WTC11 (cell line): ENCODE measurements at regions not wholly inside any gene's neighbourhood (a gene's known extent, or its start where the extent isn't known, plus 50 kb on each side); places are given as distances from the start of the nearest gene placed in this dataset.
A peak's percentile ranks its signal among the peaks of the same experiment; 100 is the strongest.

ENCODE experiments used
- ATAC-seq: fragments of 200-7000 bp; cut with Tn5 transposase; 2 replicates; pipeline ENCODE4 v1.10.0; 2021; ENCODE audit warnings: mild to moderate bottlenecking, moderate library complexity
- CTCF ChIA-PET: fragments of 300-600 bp; sonication (Branson Sonifier 250); formaldehyde crosslinking; loops from one replicate; lab custom pipeline; 2021; ENCODE audit warnings: antibody characterized with exemption; lab: Charles Lee
- POLR2A ChIA-PET: fragments of 350-600 bp; sonication (Branson Sonifier 250); formaldehyde crosslinking; loops from one replicate; lab custom pipeline; 2021; ENCODE audit warnings: antibody characterized with exemption; lab: Charles Lee
- DNase-seq: peaks from one replicate; pipeline ENCODE4 v3.0.0; 2021; ENCODE audit warnings: low spot score
- H3K27ac Mint-ChIP-seq: 2 replicates; pipeline ENCODE4 v1.8.0; 2021; ENCODE audit warnings: mixed read lengths
- H3K27me3 Mint-ChIP-seq: 2 replicates; pipeline ENCODE4 v1.8.0; 2021; ENCODE audit warnings: low read depth, mild to moderate bottlenecking, moderate library complexity, mixed read lengths
- H3K36me3 Mint-ChIP-seq: 2 replicates; pipeline ENCODE4 v1.8.0; 2021; ENCODE audit warnings: mixed read lengths
- H3K4me1 Mint-ChIP-seq: 2 replicates; pipeline ENCODE4 v1.8.0; 2022; ENCODE audit warnings: mixed read lengths
- H3K4me3 Mint-ChIP-seq: 2 replicates; pipeline ENCODE4 v1.8.0; 2021; ENCODE audit warnings: mild to moderate bottlenecking, moderate library complexity, mixed read lengths
- H3K9me3 Mint-ChIP-seq: 2 replicates; pipeline ENCODE4 v1.8.0; 2021; ENCODE audit warnings: mixed read lengths
- CREM ChIP-seq: sonication (generic); formaldehyde crosslinking; IDR thresholded peaks from 2 replicates; pipeline ENCODE4 v1.8.1; 2022; ENCODE audit warnings: mild to moderate bottlenecking, missing genetic modification reagents, moderate library complexity
- ETV6 ChIP-seq: sonication (generic); formaldehyde crosslinking; IDR thresholded peaks from 2 replicates; pipeline ENCODE4 v1.8.1; 2022; ENCODE audit warnings: mild to moderate bottlenecking, missing genetic modification reagents
- FOXJ3 ChIP-seq: sonication (generic); formaldehyde crosslinking; IDR thresholded peaks from 2 replicates; pipeline ENCODE4 v1.9.0; 2021; ENCODE audit warnings: missing genetic modification reagents, mild to moderate bottlenecking, borderline replicate concordance
- GABPB1 ChIP-seq: sonication (generic); formaldehyde crosslinking; IDR thresholded peaks from 2 replicates; pipeline ENCODE4 v1.8.1; 2023; ENCODE audit warnings: mild to moderate bottlenecking, missing genetic modification reagents
- GTF2I ChIP-seq: fragments of 250-450 bp; sonication (Bioruptor Pico); conservative IDR thresholded peaks from 2 replicates; pipeline ENCODE4 v1.4.0; 2021; ENCODE audit warnings: mild to moderate bottlenecking
- IRF2 ChIP-seq: sonication (generic); formaldehyde crosslinking; IDR thresholded peaks from 2 replicates; pipeline ENCODE4 v1.8.0; 2022; ENCODE audit warnings: low read depth, missing genetic modification reagents, borderline replicate concordance
- MYBL2 ChIP-seq: sonication (generic); formaldehyde crosslinking; IDR thresholded peaks from 2 replicates; pipeline ENCODE4 v1.8.1; 2023; ENCODE audit warnings: mild to moderate bottlenecking, moderate library complexity, missing genetic modification reagents
- NFATC4 ChIP-seq: fragments of 250-450 bp; sonication (Bioruptor Pico); IDR thresholded peaks from 2 replicates; pipeline ENCODE4 v1.9.0; 2021; ENCODE audit warnings: mild to moderate bottlenecking
- NR1H2 ChIP-seq: sonication (generic); formaldehyde crosslinking; IDR thresholded peaks from 2 replicates; pipeline ENCODE4 v1.9.0; 2021; ENCODE audit warnings: mild to moderate bottlenecking, moderate library complexity, missing genetic modification reagents
- PRRX2 ChIP-seq: fragments of 250-450 bp; sonication (Bioruptor Pico); IDR thresholded peaks from 2 replicates; pipeline ENCODE4 v1.8.0; 2021; ENCODE audit warnings: mild to moderate bottlenecking
- RELA ChIP-seq: sonication (generic); formaldehyde crosslinking; IDR thresholded peaks from 2 replicates; pipeline ENCODE4 v1.8.1; 2022; ENCODE audit warnings: missing genetic modification reagents, mild to moderate bottlenecking, borderline replicate concordance
- TEAD4 ChIP-seq: sonication (generic); formaldehyde crosslinking; IDR thresholded peaks from 2 replicates; pipeline ENCODE4 v1.8.0; 2022; ENCODE audit warnings: mild to moderate bottlenecking, missing genetic modification reagents
- TP53 ChIP-seq: sonication (generic); formaldehyde crosslinking; IDR thresholded peaks from 2 replicates; pipeline ENCODE4 v1.8.1; 2023; ENCODE audit warnings: mild to moderate bottlenecking, missing genetic modification reagents
- ZNF121 ChIP-seq: sonication (generic); formaldehyde crosslinking; IDR thresholded peaks from 2 replicates; pipeline ENCODE4 v1.8.0; 2023; ENCODE audit warnings: missing genetic modification reagents
- ZNF138 ChIP-seq: sonication (generic); formaldehyde crosslinking; conservative IDR thresholded peaks from 2 replicates; pipeline ENCODE4 v1.8.1; 2022; ENCODE audit warnings: mild to moderate bottlenecking, moderate library complexity, missing genetic modification reagents
- ZNF416 ChIP-seq: fragments of 250-450 bp; sonication (Bioruptor Pico); IDR thresholded peaks from 2 replicates; pipeline ENCODE4 v1.9.0; 2021; ENCODE audit warnings: mild to moderate bottlenecking, inconsistent platforms
- TF ChIP-seq, protein P1 (sequence below): sonication (generic); formaldehyde crosslinking; IDR thresholded peaks from 2 replicates; pipeline ENCODE4 v1.8.1; 2022; ENCODE audit warnings: mild to moderate bottlenecking, moderate library complexity, missing genetic modification reagents
- TF ChIP-seq, protein P2 (sequence below): fragments of 200-600 bp; IDR thresholded peaks from 2 replicates; pipeline ENCODE4 v1.8.0; 2022; ENCODE audit warnings: antibody characterized with exemption
- TF ChIP-seq, protein P3 (sequence below): sonication (generic); formaldehyde crosslinking; IDR thresholded peaks from 2 replicates; pipeline ENCODE4 v1.8.1; 2022; ENCODE audit warnings: low read depth, missing genetic modification reagents, borderline replicate concordance
- TF ChIP-seq, protein P4 (sequence below): sonication (generic); formaldehyde crosslinking; IDR thresholded peaks from 2 replicates; pipeline ENCODE4 v1.8.0; 2022; ENCODE audit warnings: missing genetic modification reagents
- TF ChIP-seq, protein P5 (sequence below): sonication (generic); formaldehyde crosslinking; IDR thresholded peaks from 2 replicates; pipeline ENCODE4 v1.8.1; 2023; ENCODE audit warnings: mild to moderate bottlenecking, missing genetic modification reagents, moderate library complexity
- TF ChIP-seq, protein P6 (sequence below): fragments of 250-450 bp; sonication (Bioruptor Pico); IDR thresholded peaks from 2 replicates; pipeline ENCODE4 v2.1.2; 2022; ENCODE audit warnings: mild to moderate bottlenecking, moderate library complexity

DNA sequence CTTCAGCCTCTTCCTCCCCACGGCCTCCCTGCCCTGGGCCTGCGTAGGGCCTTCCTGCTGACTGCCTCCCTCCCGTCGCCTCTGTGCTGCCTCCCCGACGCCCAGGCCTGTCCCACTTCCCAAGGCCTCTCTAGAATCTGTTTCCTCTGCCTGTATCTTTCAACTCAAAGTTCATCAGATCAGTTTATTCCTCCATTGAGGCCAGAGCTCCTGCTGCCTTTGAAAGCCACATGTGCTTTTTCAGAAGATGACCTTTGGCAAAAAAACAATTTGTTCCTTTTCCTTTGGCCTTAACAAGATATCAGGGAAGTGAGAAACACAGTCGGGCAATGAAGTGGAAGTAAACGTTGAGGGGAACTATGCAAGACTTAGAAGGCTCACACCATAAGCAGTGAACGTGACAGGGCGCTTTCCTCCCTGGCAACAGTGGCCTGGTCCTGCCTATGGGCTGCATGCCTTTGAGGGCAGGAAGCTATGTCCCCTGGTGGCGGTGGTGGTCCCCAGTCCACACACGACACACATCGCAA lies 85.9 kb downstream of the PSMG1 start:
- TF ChIP-seq ZNF416 (CRISPR knock-in tag) (no peak), GABPB1 (no peak), MYBL2 (CRISPR knock-in tag) (no peak), ETV6 (CRISPR knock-in tag) (no peak), TEAD4 (CRISPR knock-in tag) (no peak), PRRX2 (no peak), ZNF121 (no peak), IRF2 (CRISPR knock-in tag) (no peak), ZNF138 (no peak), TP53 (CRISPR knock-in tag) (no peak), RELA (CRISPR knock-in tag) (no peak)
- TF ChIP-seq, protein P1, sequence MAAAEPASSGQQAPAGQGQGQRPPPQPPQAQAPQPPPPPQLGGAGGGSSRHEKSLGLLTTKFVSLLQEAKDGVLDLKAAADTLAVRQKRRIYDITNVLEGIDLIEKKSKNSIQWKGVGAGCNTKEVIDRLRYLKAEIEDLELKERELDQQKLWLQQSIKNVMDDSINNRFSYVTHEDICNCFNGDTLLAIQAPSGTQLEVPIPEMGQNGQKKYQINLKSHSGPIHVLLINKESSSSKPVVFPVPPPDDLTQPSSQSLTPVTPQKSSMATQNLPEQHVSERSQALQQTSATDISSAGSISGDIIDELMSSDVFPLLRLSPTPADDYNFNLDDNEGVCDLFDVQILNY (CRISPR knock-in tag) = no peak
- TF ChIP-seq, protein P2, sequence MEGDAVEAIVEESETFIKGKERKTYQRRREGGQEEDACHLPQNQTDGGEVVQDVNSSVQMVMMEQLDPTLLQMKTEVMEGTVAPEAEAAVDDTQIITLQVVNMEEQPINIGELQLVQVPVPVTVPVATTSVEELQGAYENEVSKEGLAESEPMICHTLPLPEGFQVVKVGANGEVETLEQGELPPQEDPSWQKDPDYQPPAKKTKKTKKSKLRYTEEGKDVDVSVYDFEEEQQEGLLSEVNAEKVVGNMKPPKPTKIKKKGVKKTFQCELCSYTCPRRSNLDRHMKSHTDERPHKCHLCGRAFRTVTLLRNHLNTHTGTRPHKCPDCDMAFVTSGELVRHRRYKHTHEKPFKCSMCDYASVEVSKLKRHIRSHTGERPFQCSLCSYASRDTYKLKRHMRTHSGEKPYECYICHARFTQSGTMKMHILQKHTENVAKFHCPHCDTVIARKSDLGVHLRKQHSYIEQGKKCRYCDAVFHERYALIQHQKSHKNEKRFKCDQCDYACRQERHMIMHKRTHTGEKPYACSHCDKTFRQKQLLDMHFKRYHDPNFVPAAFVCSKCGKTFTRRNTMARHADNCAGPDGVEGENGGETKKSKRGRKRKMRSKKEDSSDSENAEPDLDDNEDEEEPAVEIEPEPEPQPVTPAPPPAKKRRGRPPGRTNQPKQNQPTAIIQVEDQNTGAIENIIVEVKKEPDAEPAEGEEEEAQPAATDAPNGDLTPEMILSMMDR = no peak
- DNase-seq (no peak), ATAC-seq (no peak)
- H3K36me3 Mint-ChIP-seq = peaks cover 7% of the 10 kb centered on the region
- peaks cover 23% of the 10 kb centered on the region for H3K4me1 Mint-ChIP-seq
- H3K4me3 Mint-ChIP-seq = no peak overlapping the region
- no peak overlapping the region; the same call in 1 of the 2 replicates for H3K27ac Mint-ChIP-seq
- no peaks in the 10 kb centered on the region for H3K27me3 Mint-ChIP-seq
- H3K9me3 Mint-ChIP-seq = peaks cover 11% of the 10 kb centered on the region
- ChIA-PET CTCF (interaction anchor here (0.7 to 3.5 kb wide), 14 partner anchors 8 to 428 kb away, joined by 3 to 17 read pairs (median 4); no protein-coding TSS in a partner anchor), POLR2A (no interaction called here)

DNA sequence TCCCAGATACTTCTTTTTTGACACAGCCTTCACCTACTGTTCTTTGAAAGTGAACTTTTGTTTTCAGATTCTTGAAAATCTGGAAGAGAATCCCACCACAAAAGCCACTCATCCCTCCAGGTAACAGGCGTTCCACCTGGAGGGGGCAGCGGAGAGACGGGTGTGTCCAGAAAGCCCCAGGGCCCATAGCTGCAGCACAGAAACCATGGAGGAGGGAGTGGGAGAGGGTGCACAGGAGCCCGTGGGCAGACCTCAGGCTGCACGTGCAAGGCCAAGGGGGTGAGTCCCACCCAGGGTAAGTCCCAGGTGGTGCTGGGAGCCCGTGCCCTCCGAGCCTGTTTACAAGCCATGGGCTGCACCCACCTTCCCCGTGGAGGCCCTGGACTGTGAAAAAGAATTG lies 86.5 kb downstream of the PSMG1 start:
- Mint-ChIP-seq H3K36me3 (peaks cover 7% of the 10 kb centered on the region), H3K9me3 (peaks cover 11% of the 10 kb centered on the region), H3K4me3 (no peak overlapping the region), H3K27ac (no peak overlapping the region), H3K4me1 (peaks cover 19% of the 10 kb centered on the region), H3K27me3 (no peaks in the 10 kb centered on the region)
- DNase-seq = peak; percentile 70
- CTCF ChIA-PET = interaction anchor here (0.7 to 3.5 kb wide), 15 partner anchors 9 to 428 kb away, joined by 3 to 17 read pairs (median 4); no protein-coding TSS in a partner anchor
- peak; percentile 90 for ATAC-seq
- POLR2A ChIA-PET = no interaction called here
- TF ChIP-seq, protein P3, sequence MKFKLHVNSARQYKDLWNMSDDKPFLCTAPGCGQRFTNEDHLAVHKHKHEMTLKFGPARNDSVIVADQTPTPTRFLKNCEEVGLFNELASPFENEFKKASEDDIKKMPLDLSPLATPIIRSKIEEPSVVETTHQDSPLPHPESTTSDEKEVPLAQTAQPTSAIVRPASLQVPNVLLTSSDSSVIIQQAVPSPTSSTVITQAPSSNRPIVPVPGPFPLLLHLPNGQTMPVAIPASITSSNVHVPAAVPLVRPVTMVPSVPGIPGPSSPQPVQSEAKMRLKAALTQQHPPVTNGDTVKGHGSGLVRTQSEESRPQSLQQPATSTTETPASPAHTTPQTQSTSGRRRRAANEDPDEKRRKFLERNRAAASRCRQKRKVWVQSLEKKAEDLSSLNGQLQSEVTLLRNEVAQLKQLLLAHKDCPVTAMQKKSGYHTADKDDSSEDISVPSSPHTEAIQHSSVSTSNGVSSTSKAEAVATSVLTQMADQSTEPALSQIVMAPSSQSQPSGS (CRISPR knock-in tag) = no peak
- TF ChIP-seq, protein P4, sequence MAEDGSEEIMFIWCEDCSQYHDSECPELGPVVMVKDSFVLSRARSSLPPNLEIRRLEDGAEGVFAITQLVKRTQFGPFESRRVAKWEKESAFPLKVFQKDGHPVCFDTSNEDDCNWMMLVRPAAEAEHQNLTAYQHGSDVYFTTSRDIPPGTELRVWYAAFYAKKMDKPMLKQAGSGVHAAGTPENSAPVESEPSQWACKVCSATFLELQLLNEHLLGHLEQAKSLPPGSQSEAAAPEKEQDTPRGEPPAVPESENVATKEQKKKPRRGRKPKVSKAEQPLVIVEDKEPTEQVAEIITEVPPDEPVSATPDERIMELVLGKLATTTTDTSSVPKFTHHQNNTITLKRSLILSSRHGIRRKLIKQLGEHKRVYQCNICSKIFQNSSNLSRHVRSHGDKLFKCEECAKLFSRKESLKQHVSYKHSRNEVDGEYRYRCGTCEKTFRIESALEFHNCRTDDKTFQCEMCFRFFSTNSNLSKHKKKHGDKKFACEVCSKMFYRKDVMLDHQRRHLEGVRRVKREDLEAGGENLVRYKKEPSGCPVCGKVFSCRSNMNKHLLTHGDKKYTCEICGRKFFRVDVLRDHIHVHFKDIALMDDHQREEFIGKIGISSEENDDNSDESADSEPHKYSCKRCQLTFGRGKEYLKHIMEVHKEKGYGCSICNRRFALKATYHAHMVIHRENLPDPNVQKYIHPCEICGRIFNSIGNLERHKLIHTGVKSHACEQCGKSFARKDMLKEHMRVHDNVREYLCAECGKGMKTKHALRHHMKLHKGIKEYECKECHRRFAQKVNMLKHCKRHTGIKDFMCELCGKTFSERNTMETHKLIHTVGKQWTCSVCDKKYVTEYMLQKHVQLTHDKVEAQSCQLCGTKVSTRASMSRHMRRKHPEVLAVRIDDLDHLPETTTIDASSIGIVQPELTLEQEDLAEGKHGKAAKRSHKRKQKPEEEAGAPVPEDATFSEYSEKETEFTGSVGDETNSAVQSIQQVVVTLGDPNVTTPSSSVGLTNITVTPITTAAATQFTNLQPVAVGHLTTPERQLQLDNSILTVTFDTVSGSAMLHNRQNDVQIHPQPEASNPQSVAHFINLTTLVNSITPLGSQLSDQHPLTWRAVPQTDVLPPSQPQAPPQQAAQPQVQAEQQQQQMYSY = peak; percentile 53; the same call in 1 of the 2 replicates

DNA sequence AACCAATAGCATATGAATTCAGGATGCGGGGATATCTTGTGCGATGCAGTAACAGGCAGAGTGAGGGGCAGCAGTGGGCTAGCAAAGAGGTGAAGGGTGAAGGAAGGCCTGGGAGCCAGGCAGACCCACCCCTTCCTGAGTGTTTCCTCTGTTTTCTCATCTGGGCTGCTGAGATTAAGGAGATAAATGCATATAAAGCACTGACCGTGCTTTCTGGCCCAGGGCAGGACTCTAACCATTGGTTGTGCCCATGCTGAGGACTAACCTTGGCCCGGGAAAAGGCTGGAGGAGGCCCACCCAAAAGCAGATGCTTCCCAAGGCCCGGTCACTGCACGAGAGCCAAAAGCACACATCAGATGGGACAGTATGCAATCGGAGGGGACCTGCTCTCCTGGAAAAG lies 87.6 kb downstream of the PSMG1 start:
- no peak overlapping the region for H3K27ac Mint-ChIP-seq
- CTCF ChIA-PET = interaction anchor here (0.9 to 3.5 kb wide), 4 partner anchors 9 to 42 kb away, joined by 3 to 17 read pairs (median 12); no protein-coding TSS in a partner anchor
- TF ChIP-seq NFATC4 (no peak), ZNF416 (CRISPR knock-in tag) (no peak), FOXJ3 (CRISPR knock-in tag) (no peak), TEAD4 (CRISPR knock-in tag) (no peak), CREM (CRISPR knock-in tag) (no peak), NR1H2 (no peak), GTF2I (CRISPR knock-in tag) (no peak)
- TF ChIP-seq, protein P5, sequence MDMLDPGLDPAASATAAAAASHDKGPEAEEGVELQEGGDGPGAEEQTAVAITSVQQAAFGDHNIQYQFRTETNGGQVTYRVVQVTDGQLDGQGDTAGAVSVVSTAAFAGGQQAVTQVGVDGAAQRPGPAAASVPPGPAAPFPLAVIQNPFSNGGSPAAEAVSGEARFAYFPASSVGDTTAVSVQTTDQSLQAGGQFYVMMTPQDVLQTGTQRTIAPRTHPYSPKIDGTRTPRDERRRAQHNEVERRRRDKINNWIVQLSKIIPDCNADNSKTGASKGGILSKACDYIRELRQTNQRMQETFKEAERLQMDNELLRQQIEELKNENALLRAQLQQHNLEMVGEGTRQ (CRISPR knock-in tag) = no peak
- TF ChIP-seq, protein P6, sequence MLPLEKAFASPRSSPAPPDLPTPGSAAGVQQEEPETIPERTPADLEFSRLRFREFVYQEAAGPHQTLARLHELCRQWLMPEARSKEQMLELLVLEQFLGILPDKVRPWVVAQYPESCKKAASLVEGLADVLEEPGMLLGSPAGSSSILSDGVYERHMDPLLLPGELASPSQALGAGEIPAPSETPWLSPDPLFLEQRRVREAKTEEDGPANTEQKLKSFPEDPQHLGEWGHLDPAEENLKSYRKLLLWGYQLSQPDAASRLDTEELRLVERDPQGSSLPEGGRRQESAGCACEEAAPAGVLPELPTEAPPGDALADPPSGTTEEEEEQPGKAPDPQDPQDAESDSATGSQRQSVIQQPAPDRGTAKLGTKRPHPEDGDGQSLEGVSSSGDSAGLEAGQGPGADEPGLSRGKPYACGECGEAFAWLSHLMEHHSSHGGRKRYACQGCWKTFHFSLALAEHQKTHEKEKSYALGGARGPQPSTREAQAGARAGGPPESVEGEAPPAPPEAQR = no peak
- TF ChIP-seq, protein P3 (CRISPR knock-in tag) = no peak

More for the DNA sequence above, 87.6 kb downstream of the PSMG1 start:
- Mint-ChIP-seq H3K9me3 (peaks cover 8% of the 10 kb centered on the region), H3K4me3 (no peak overlapping the region), H3K4me1 (peaks cover 16% of the 10 kb centered on the region), H3K36me3 (peaks cover 7% of the 10 kb centered on the region), H3K27me3 (no peaks in the 10 kb centered on the region)
- POLR2A ChIA-PET = no interaction called here
- DNase-seq (no peak), ATAC-seq (no peak)
